GM23338 (cell line): ENCODE measurements at regions not wholly inside any gene's neighbourhood (a gene's known extent, or its start where the extent isn't known, plus 50 kb on each side); places are given as distances from the start of the nearest gene placed in this dataset.

Experiments
- POLR2AphosphoS5 ChIP-seq: IDR thresholded peaks from 2 replicates; pipeline ENCODE4 v1.6.1; 2016; ENCODE audit warnings: antibody characterized with exemption, low read depth
- TF ChIP-seq, protein P1 (sequence below), 2 experiments: fragments of 200-600 bp in 1 of 2; sonication (generic) in 1 of 2; conservative IDR thresholded peaks; 2 replicates each; pipeline versions ENCODE4 v1.5.1 to v1.6.1; 2016 to 2017; ENCODE audit warnings: antibody characterized with exemption in 2 of 2, low read depth in 2 of 2, mild to moderate bottlenecking in 2 of 2, moderate library complexity in 1 of 2

GRCh38 chr5:164518067-164518740 is 1012.8 kb downstream of the MAT2B start:
- no peak for TF ChIP-seq POLR2AphosphoS5
- TF ChIP-seq, protein P1, sequence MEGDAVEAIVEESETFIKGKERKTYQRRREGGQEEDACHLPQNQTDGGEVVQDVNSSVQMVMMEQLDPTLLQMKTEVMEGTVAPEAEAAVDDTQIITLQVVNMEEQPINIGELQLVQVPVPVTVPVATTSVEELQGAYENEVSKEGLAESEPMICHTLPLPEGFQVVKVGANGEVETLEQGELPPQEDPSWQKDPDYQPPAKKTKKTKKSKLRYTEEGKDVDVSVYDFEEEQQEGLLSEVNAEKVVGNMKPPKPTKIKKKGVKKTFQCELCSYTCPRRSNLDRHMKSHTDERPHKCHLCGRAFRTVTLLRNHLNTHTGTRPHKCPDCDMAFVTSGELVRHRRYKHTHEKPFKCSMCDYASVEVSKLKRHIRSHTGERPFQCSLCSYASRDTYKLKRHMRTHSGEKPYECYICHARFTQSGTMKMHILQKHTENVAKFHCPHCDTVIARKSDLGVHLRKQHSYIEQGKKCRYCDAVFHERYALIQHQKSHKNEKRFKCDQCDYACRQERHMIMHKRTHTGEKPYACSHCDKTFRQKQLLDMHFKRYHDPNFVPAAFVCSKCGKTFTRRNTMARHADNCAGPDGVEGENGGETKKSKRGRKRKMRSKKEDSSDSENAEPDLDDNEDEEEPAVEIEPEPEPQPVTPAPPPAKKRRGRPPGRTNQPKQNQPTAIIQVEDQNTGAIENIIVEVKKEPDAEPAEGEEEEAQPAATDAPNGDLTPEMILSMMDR (conservative IDR thresholded peaks at IDR 0.05; ENCODE audit: low read depth in 2 of 2), result no peak
